ENCODE measurements at regions not wholly inside any gene's neighbourhood (a gene's known extent, or its start where the extent isn't known, plus 50 kb on each side); places are given as distances from the start of the nearest gene placed in this dataset.
A peak's percentile ranks its signal among the peaks of the same experiment; 100 is the strongest.
"Not testable (repeated sequence)": the region's sequence is repeated elsewhere in the genome, so short reads cannot be mapped to it uniquely, and the experiment has no call there.

GRCh38 chr15:84142888-84143337, 92.7 kb upstream of the GOLGA6L4 start:
- peak; percentile 92 for DNase-seq (ENCODE audit: low spot score)

DNA sequence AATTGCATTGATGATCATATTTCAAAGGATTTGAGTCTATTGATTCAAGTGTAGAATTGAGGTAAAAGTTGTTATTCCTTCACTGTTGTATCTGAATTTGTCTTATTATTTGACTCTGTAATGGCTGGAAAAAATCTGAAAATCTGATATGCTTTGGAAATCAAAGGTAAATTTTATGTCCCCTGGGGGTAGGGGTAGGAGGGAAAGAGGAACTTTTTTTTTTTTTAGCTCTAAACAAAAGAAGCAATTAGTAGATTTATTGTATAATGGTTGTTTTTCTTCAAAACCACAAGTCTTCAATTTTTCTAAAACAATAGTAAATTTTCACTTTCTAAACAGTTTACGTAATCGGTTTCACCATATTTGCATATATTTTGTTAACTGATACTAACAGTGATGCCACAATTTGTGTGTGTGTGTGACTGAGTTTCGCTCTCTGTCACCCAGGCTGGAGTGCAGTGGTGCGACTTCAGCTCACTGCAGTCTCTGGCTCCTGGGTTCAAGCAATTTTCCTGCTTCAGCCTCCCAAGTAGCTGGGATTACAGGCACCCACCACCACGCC, 91.7 kb upstream of the GOLGA6L4 start:
- H3K27ac ChIP-seq: no peak overlapping the region
- H3K27me3 ChIP-seq: no peaks in the 10 kb centered on the region
- H3K4me1 ChIP-seq (ENCODE audit: insufficient read depth): no peaks in the 10 kb centered on the region
- no peak overlapping the region for H2AFZ ChIP-seq
- H3K4me2 ChIP-seq: no peak overlapping the region
- no peak overlapping the region for H3K4me3 ChIP-seq
- H3K9me2 ChIP-seq (replicated peaks; ENCODE audit: insufficient read depth): no peaks in the 10 kb centered on the region
- 93% methylated on average over 5 of the region's 5 CpGs for WGBS (ENCODE audit: low lambda C conversion rate, missing lambda C conversion rate)
- H3K79me2 ChIP-seq: no peaks in the 10 kb centered on the region
- TF ChIP-seq EZH2phosphoT487 (IDR thresholded peaks at IDR 0.05; ENCODE audit: low read depth, severe bottlenecking, unreplicated experiment): no peak
- TF ChIP-seq EZH2 (IDR thresholded peaks at IDR 0.05; ENCODE audit: borderline replicate concordance): no peak
- TF ChIP-seq CTCF (IDR thresholded peaks at IDR 0.05; ENCODE audit: poor library complexity): no peak
- no peaks in the 10 kb centered on the region for H3K9me3 ChIP-seq (ENCODE audit: low read depth)
- no peaks in the 10 kb centered on the region for H3K36me3 ChIP-seq (replicated peaks; ENCODE audit: insufficient read depth, low read depth)
- no peaks in the 10 kb centered on the region for H4K20me1 ChIP-seq (ENCODE audit: insufficient read depth, poor library complexity, severe bottlenecking)
- DNase-seq (ENCODE audit: low spot score): no peak

More at GRCh38 chr15:84142888-84143337, 92.7 kb upstream of the GOLGA6L4 start:
- no peaks in the 10 kb centered on the region for H3K36me3 ChIP-seq (replicated peaks; ENCODE audit: insufficient read depth, low read depth)
- no peaks in the 10 kb centered on the region for H3K9me2 ChIP-seq (replicated peaks; ENCODE audit: insufficient read depth)
- no peak overlapping the region for H2AFZ ChIP-seq
- no peak overlapping the region for H3K27ac ChIP-seq
- H3K4me2 ChIP-seq: peak overlapping the region; percentile 63
- TF ChIP-seq CTCF (IDR thresholded peaks at IDR 0.05; ENCODE audit: poor library complexity): peak; percentile 87
- no peak for TF ChIP-seq EZH2phosphoT487 (IDR thresholded peaks at IDR 0.05; ENCODE audit: low read depth, severe bottlenecking, unreplicated experiment)
- TF ChIP-seq EZH2 (IDR thresholded peaks at IDR 0.05; ENCODE audit: borderline replicate concordance): no peak
- WGBS (ENCODE audit: low lambda C conversion rate, missing lambda C conversion rate): 3% methylated on average over 7 of the region's 7 CpGs
- H3K79me2 ChIP-seq: no peaks in the 10 kb centered on the region
- no peaks in the 10 kb centered on the region for H3K9me3 ChIP-seq (ENCODE audit: low read depth)
- no peak overlapping the region for H3K4me3 ChIP-seq
- H4K20me1 ChIP-seq (ENCODE audit: insufficient read depth, poor library complexity, severe bottlenecking): no peaks in the 10 kb centered on the region
- no peaks in the 10 kb centered on the region for H3K27me3 ChIP-seq
- no peaks in the 10 kb centered on the region for H3K4me1 ChIP-seq (ENCODE audit: insufficient read depth)

DNA sequence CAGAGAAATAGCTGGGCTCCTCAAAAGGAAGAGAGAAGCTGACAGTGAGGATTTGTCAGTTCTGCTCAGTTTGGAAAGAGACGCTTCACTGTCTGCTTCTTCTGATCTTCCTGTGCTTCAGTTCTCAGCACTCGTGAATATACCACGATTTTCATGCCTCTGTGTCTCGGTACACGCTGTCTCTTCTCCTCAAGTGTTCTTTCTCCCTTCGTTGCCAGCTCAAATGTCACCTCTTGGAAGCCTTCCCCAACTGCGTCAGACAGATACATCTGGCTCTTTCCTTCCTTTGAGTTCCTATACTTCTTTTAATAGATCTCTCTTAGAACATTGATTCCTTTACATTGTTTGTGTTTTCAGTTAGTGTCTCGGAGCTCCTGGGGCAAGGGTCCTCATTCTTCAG, 90.6 kb upstream of the GOLGA6L4 start:
- not testable (repeated sequence) for H3K36me3 ChIP-seq (replicated peaks; ENCODE audit: insufficient read depth, low read depth); H3K9me2 ChIP-seq (replicated peaks; ENCODE audit: insufficient read depth); H3K4me1 ChIP-seq (ENCODE audit: insufficient read depth); H3K27ac ChIP-seq; H2AFZ ChIP-seq; H3K79me2 ChIP-seq; H3K9me3 ChIP-seq (ENCODE audit: low read depth); H4K20me1 ChIP-seq (ENCODE audit: insufficient read depth, poor library complexity, severe bottlenecking); H3K4me3 ChIP-seq; H3K4me2 ChIP-seq; DNase-seq (ENCODE audit: low spot score); H3K27me3 ChIP-seq
- 80% methylated on average over 8 of the region's 8 CpGs for WGBS (ENCODE audit: low lambda C conversion rate, missing lambda C conversion rate)

- not testable (repeated sequence) for H2AFZ ChIP-seq; H3K9me3 ChIP-seq (ENCODE audit: low read depth); DNase-seq (ENCODE audit: low spot score); H4K20me1 ChIP-seq (ENCODE audit: insufficient read depth, poor library complexity, severe bottlenecking); H3K27me3 ChIP-seq; H3K9me2 ChIP-seq (replicated peaks; ENCODE audit: insufficient read depth); H3K4me3 ChIP-seq; H3K36me3 ChIP-seq (replicated peaks; ENCODE audit: insufficient read depth, low read depth); H3K27ac ChIP-seq; H3K79me2 ChIP-seq; H3K4me1 ChIP-seq (ENCODE audit: insufficient read depth); H3K4me2 ChIP-seq
- 96% methylated on average over 3 of the region's 3 CpGs for WGBS (ENCODE audit: low lambda C conversion rate, missing lambda C conversion rate)
Measured at GRCh38 chr15:84146299-84146698, 89.3 kb upstream of the GOLGA6L4 start.

DNA sequence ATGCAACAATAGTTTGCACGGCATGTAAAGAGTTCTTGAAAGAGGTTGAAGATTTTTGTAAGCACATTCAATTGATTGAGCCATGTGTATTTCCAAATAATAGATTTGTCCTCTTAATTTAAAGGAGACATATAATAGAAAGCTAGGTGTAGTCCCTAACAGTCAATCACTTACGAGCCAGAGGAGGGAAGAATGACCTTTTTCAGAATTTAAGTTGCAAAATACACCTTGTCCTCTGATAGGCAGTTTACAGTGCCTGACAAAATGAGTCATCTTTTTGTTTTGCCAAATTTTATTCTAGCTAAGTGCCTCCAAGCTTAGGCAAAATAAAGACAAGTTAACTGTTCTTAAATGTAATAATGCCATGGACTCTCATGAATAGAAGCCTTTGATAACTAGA, 88.3 kb upstream of the GOLGA6L4 start:
- 85% methylated on average over 1 of the region's 2 CpGs for WGBS (ENCODE audit: low lambda C conversion rate, missing lambda C conversion rate)
- not testable (repeated sequence) for H2AFZ ChIP-seq; H3K4me1 ChIP-seq (ENCODE audit: insufficient read depth); H3K27ac ChIP-seq; H3K4me2 ChIP-seq; H3K36me3 ChIP-seq (replicated peaks; ENCODE audit: insufficient read depth, low read depth); H4K20me1 ChIP-seq (ENCODE audit: insufficient read depth, poor library complexity, severe bottlenecking); H3K79me2 ChIP-seq; DNase-seq (ENCODE audit: low spot score); H3K9me2 ChIP-seq (replicated peaks; ENCODE audit: insufficient read depth); H3K27me3 ChIP-seq; H3K4me3 ChIP-seq; H3K9me3 ChIP-seq (ENCODE audit: low read depth)
